ENCODE measurements at regions not wholly inside any gene's neighbourhood (a gene's known extent, or its start where the extent isn't known, plus 50 kb on each side); places are given as distances from the start of the nearest gene placed in this dataset.
"Not testable (repeated sequence)": the region's sequence is repeated elsewhere in the genome, so short reads cannot be mapped to it uniquely, and the experiment has no call there.

GRCh38 chr14:39593377-39593776 is 161.1 kb upstream of the FBXO33 start:
- intact Hi-C loops (cut with DNase I) = no loop called here
- Histone ChIP-seq H3K36me3 (no peaks in the 10 kb centered on the region), H3K27me3 (no peaks in the 10 kb centered on the region), H3K4me3 (no peak overlapping the region), H3K4me1 (no peaks in the 10 kb centered on the region), H3K27ac (no peak overlapping the region), H3K9me3 (no peaks in the 10 kb centered on the region)
- DNase-seq (no peak), FAIRE-seq (no peak), ATAC-seq (no peak)
- 82 to 85% methylated on average over 2 of the region's 2 CpGs for WGBS, 2 donors
- no peak for TF ChIP-seq CTCF (IDR thresholded peaks at IDR 0.05)

- Histone ChIP-seq H3K27ac (no peak overlapping the region), H3K4me1 (no peaks in the 10 kb centered on the region), H3K36me3 (no peaks in the 10 kb centered on the region), H3K4me3 (no peak overlapping the region), H3K9me3 (no peaks in the 10 kb centered on the region), H3K27me3 (no peaks in the 10 kb centered on the region)
- 48 to 57% methylated on average over 2 of the region's 2 CpGs for WGBS, 2 donors
- no peak for TF ChIP-seq CTCF (IDR thresholded peaks at IDR 0.05)
- FAIRE-seq (no peak), DNase-seq (no peak), ATAC-seq (no peak)
- intact Hi-C loops (cut with DNase I) = no loop called here
Measured at GRCh38 chr14:39592116-39592789, 160.0 kb upstream of the FBXO33 start.

GRCh38 chr14:39589882-39590281 is 157.6 kb upstream of the FBXO33 start:
- peak in 1 of 6 donors; percentile 13 for DNase-seq
- H3K36me3 ChIP-seq; H3K4me1 ChIP-seq; H3K27me3 ChIP-seq; H3K27ac ChIP-seq; ATAC-seq; intact Hi-C loops (cut with DNase I); H3K4me3 ChIP-seq; FAIRE-seq; H3K9me3 ChIP-seq: not testable (repeated sequence)
- WGBS, 2 donors = 89 to 95% methylated on average over 18 to 21 of the region's 21 CpGs

GRCh38 chr14:39582028-39582654 is 149.9 kb upstream of the FBXO33 start:
- Histone ChIP-seq H3K4me1 (no peaks in the 10 kb centered on the region), H3K4me3 (no peak overlapping the region), H3K9me3 (no peaks in the 10 kb centered on the region), H3K27me3 (no peaks in the 10 kb centered on the region), H3K27ac (no peak overlapping the region), H3K36me3 (no peaks in the 10 kb centered on the region)
- no peak for DNase-seq
- 13 to 18% methylated on average over 2 of the region's 2 CpGs for WGBS, 2 donors
- no peak for TF ChIP-seq CTCF (IDR thresholded peaks at IDR 0.05)
- FAIRE-seq = no peak
- no peak for ATAC-seq
- intact Hi-C loops (cut with DNase I) = no loop called here

GRCh38 chr14:39581474-39581873 is 149.2 kb upstream of the FBXO33 start:
- 63 to 71% methylated on average over 2 of the region's 2 CpGs for WGBS, 2 donors
- FAIRE-seq = no peak
- no peaks in the 10 kb centered on the region for H3K9me3 ChIP-seq

More at GRCh38 chr14:39581474-39581873, 149.2 kb upstream of the FBXO33 start:
- H3K4me3 ChIP-seq = no peak overlapping the region
- no peak for TF ChIP-seq CTCF (IDR thresholded peaks at IDR 0.05)
- DNase-seq (no peak), ATAC-seq (no peak)
- intact Hi-C loops (cut with DNase I) = no loop called here
- no peak overlapping the region for H3K27ac ChIP-seq
- no peaks in the 10 kb centered on the region for H3K36me3 ChIP-seq
- H3K27me3 ChIP-seq = no peaks in the 10 kb centered on the region
- H3K4me1 ChIP-seq = no peaks in the 10 kb centered on the region

Data from pancreas (tissue), 10 donors.